Endothelial cell (in vitro differentiated cells): ENCODE measurements at regions not wholly inside any gene's neighbourhood (a gene's known extent, or its start where the extent isn't known, plus 50 kb on each side); places are given as distances from the start of the nearest gene placed in this dataset.

Experiments
- DNase-seq: peaks from one replicate; pipeline ENCODE4 v3.0.0; 2021; ENCODE audit warnings: low spot score
- H3K27ac Mint-ChIP-seq: one replicate; pipeline ENCODE4 v1.8.0; 2021; ENCODE audit warnings: mixed read lengths, inconsistent platforms; ENCODE audit not compliant: unreplicated experiment
- H3K27me3 Mint-ChIP-seq: one replicate; pipeline ENCODE4 v1.8.0; 2021; ENCODE audit warnings: mild to moderate bottlenecking, moderate library complexity, mixed read lengths, inconsistent platforms; ENCODE audit not compliant: unreplicated experiment
- H3K36me3 Mint-ChIP-seq: one replicate; pipeline ENCODE4 v1.8.0; 2021; ENCODE audit warnings: mild to moderate bottlenecking, low read depth, mixed read lengths, inconsistent platforms; ENCODE audit not compliant: unreplicated experiment
- H3K4me1 Mint-ChIP-seq: one replicate; pipeline ENCODE4 v1.8.0; 2021; ENCODE audit warnings: mild to moderate bottlenecking, mixed read lengths, inconsistent platforms; ENCODE audit not compliant: unreplicated experiment
- H3K4me3 Mint-ChIP-seq: one replicate; pipeline ENCODE4 v1.8.0; 2021; ENCODE audit warnings: mild to moderate bottlenecking, mixed read lengths, inconsistent platforms; ENCODE audit not compliant: unreplicated experiment
- H3K9me3 Mint-ChIP-seq: one replicate; pipeline ENCODE4 v1.8.0; 2021; ENCODE audit warnings: mixed read lengths, inconsistent platforms; ENCODE audit not compliant: unreplicated experiment
- CTCF ChIP-seq: fragments of 200-600 bp; sonication (generic); IDR thresholded peaks from one replicate; pipeline ENCODE4 v1.5.0; 2021; ENCODE audit warnings: antibody characterized with exemption; ENCODE audit not compliant: unreplicated experiment

- Mint-ChIP-seq H3K4me1 (no peaks in the 10 kb centered on the region), H3K4me3 (no peak overlapping the region), H3K9me3 (no peaks in the 10 kb centered on the region), H3K27ac (no peak overlapping the region), H3K36me3 (no peaks in the 10 kb centered on the region), H3K27me3 (no peaks in the 10 kb centered on the region)
- no peak for DNase-seq
- TF ChIP-seq CTCF, result no peak
These were observed 93.6 kb downstream of the TASL start for GRCh38 chrX:30483996-30484395.

GRCh38 chrX:30468471-30468870 lies 109.1 kb downstream of the TASL start:
- Mint-ChIP-seq H3K27ac (no peak overlapping the region), H3K9me3 (no peaks in the 10 kb centered on the region), H3K4me3 (no peak overlapping the region), H3K4me1 (peaks cover 4% of the 10 kb centered on the region), H3K27me3 (peaks cover 1% of the 10 kb centered on the region), H3K36me3 (no peaks in the 10 kb centered on the region)
- no peak for DNase-seq
- no peak for TF ChIP-seq CTCF
